Suprapubic skin (tissue), 4 donors: ENCODE measurements at regions not wholly inside any gene's neighbourhood (a gene's known extent, or its start where the extent isn't known, plus 50 kb on each side); places are given as distances from the start of the nearest gene placed in this dataset.

ENCODE experiments used
- CTCF ChIP-seq, 2 donors: fragments of 200-600 bp in 1 of 2; fragments of 450-650 bp in 1 of 2; sonication (generic) in 1 of 2; IDR thresholded peaks; one replicate each; pipeline ENCODE4 v1.5.1; 2016 to 2019; ENCODE audit warnings: antibody characterized with exemption in 2 of 2, mild to moderate bottlenecking in 1 of 2, moderate library complexity in 1 of 2
- POLR2A ChIP-seq, 2 donors: fragments of 450-650 bp; IDR thresholded peaks; one replicate each; pipeline ENCODE4 v1.6.1; 2017; ENCODE audit warnings: antibody characterized with exemption in 2 of 2, mild to moderate bottlenecking in 2 of 2, moderate library complexity in 2 of 2
- POLR2AphosphoS5 ChIP-seq, 3 donors: sonication (generic); formaldehyde crosslinking; IDR thresholded peaks; one replicate each; pipeline ENCODE4 v1.6.1; 2017; ENCODE audit warnings: antibody characterized with exemption in 3 of 3

- TF ChIP-seq CTCF (IDR thresholded peaks at IDR 0.05): no peak
- TF ChIP-seq POLR2A (IDR thresholded peaks at IDR 0.05): no peak
- no peak for TF ChIP-seq POLR2AphosphoS5 (IDR thresholded peaks at IDR 0.05)
These were observed 535.8 kb upstream of the KLHL1 start for GRCh38 chr13:70644052-70644451.
